H1 (cell line): ENCODE measurements at regions not wholly inside any gene's neighbourhood (a gene's known extent, or its start where the extent isn't known, plus 50 kb on each side); places are given as distances from the start of the nearest gene placed in this dataset.
"Not testable (repeated sequence)": the region's sequence is repeated elsewhere in the genome, so short reads cannot be mapped to it uniquely, and the experiment has no call there.

Experiments
- BACH1 ChIP-seq: IDR thresholded peaks from 2 replicates; pipeline ENCODE4 v1.6.1; 2012; ENCODE audit warnings: low read length, improper control_type of control experiment
- CTCF ChIP-seq, 3 experiments: IDR thresholded peaks; 1 replicate in 2 of 3; 2 replicates in 1 of 3; pipeline versions ENCODE4 v1.5.1 to v1.6.1; 2011; ENCODE audit warnings: low read length in 3 of 3, mild to moderate bottlenecking in 3 of 3, inconsistent platforms in 2 of 3, low read depth in 1 of 3, moderate library complexity in 1 of 3; ENCODE audit not compliant: insufficient read depth in 1 of 3; ENCODE audit errors: control extremely low read depth in 1 of 3
- JUND ChIP-seq: IDR thresholded peaks from 2 replicates; pipeline ENCODE4 v1.6.1; 2011; ENCODE audit warnings: mild to moderate bottlenecking, improper control_type of control experiment, low read length
- RAD21 ChIP-seq, 2 experiments: IDR thresholded peaks in 1 of 2; conservative IDR thresholded peaks in 1 of 2; 2 replicates each; pipeline ENCODE4 v1.6.1; 2011; ENCODE audit warnings: low read depth in 2 of 2, low read length in 2 of 2, improper control_type of control experiment in 1 of 2, inconsistent platforms in 1 of 2, mild to moderate bottlenecking in 1 of 2, moderate library complexity in 1 of 2
- RFX5 ChIP-seq: IDR thresholded peaks from 2 replicates; pipeline ENCODE4 v1.6.1; 2011; ENCODE audit warnings: low read depth, low read length, improper control_type of control experiment, borderline replicate concordance
- SIN3A ChIP-seq, 2 experiments: IDR thresholded peaks in 1 of 2; conservative IDR thresholded peaks in 1 of 2; 2 replicates each; pipeline ENCODE4 v1.6.1; 2011 to 2012; ENCODE audit warnings: low read length in 2 of 2, improper control_type of control experiment in 1 of 2, low read depth in 1 of 2, mild to moderate bottlenecking in 1 of 2
- TCF12 ChIP-seq: IDR thresholded peaks from 2 replicates; pipeline ENCODE4 v1.6.1; 2011; ENCODE audit warnings: low read depth, mild to moderate bottlenecking, low read length

GRCh38 chr4:3627456-3627855, 95.2 kb upstream of the LRPAP1 start:
- not testable (repeated sequence) for TF ChIP-seq TCF12; RFX5; SIN3A (conservative IDR thresholded peaks at IDR 0.05 in 1 of 2, IDR thresholded peaks at IDR 0.05 in 1 of 2; ENCODE audit: low read depth in 1 of 2, low read length in 2 of 2); BACH1; JUND; CTCF (IDR thresholded peaks at IDR 0.05; ENCODE audit: control extremely low read depth in 1 of 3, insufficient read depth in 1 of 3, low read depth in 1 of 3, low read length in 3 of 3); RAD21 (IDR thresholded peaks at IDR 0.05 in 1 of 2, conservative IDR thresholded peaks at IDR 0.05 in 1 of 2; ENCODE audit: low read depth in 2 of 2, low read length in 2 of 2)
